AG04449 (cell line): ENCODE measurements at regions not wholly inside any gene's neighbourhood (a gene's known extent, or its start where the extent isn't known, plus 50 kb on each side); places are given as distances from the start of the nearest gene placed in this dataset.

ENCODE experiments used
- CTCF ChIA-PET: fragments of 350-600 bp; formaldehyde crosslinking; extraction: SDS; loops from one replicate; lab custom pipeline; 2021; ENCODE audit warnings: antibody characterized with exemption; lab: Yijun Ruan, JAX
- POLR2A ChIA-PET: fragments of 400-600, 350-600 bp; formaldehyde crosslinking; extraction: SDS; loops from one replicate; lab custom pipeline; 2020; ENCODE audit warnings: antibody characterized with exemption, inconsistent platforms; lab: Yijun Ruan, JAX
- DNase-seq: peaks from one replicate; pipeline ENCODE4 v3.0.0-alpha.2; 2010; ENCODE audit warnings: low read depth, low spot score
- H3K4me3 ChIP-seq: 2 replicates; pipeline ENCODE4 v1.5.1; 2011; ENCODE audit warnings: low read depth, mild to moderate bottlenecking, control low read depth, low read length
- CTCF ChIP-seq: IDR thresholded peaks from one replicate; pipeline ENCODE4 v1.5.1; 2011; ENCODE audit warnings: mild to moderate bottlenecking, moderate library complexity, low read length, control low read depth, inconsistent platforms; ENCODE audit not compliant: insufficient read depth; ENCODE audit errors: missing control alignments

GRCh38 chr1:105373681-105374080 lies 1624.0 kb downstream of the AMY1C start:
- no peak for DNase-seq
- no peak overlapping the region for H3K4me3 ChIP-seq
- TF ChIP-seq CTCF: no peak
- ChIA-PET POLR2A (no interaction called here), CTCF (no interaction called here)

- ChIA-PET POLR2A (no interaction called here), CTCF (no interaction called here)
- no peak overlapping the region for H3K4me3 ChIP-seq
- no peak for DNase-seq
- TF ChIP-seq CTCF: no peak
Measured at GRCh38 chr1:105386489-105386888, 1636.8 kb downstream of the AMY1C start.

- ChIA-PET POLR2A (no interaction called here), CTCF (no interaction called here)
- no peak for DNase-seq
- TF ChIP-seq CTCF: no peak
- H3K4me3 ChIP-seq: no peak overlapping the region
Measured at GRCh38 chr1:105396001-105396400, 1646.3 kb downstream of the AMY1C start.

- DNase-seq: no peak
- ChIA-PET CTCF (no interaction called here), POLR2A (no interaction called here)
Measured at GRCh38 chr1:105398909-105399308, 1649.2 kb downstream of the AMY1C start.

GRCh38 chr1:105399716-105400115 lies 1650.0 kb downstream of the AMY1C start:
- DNase-seq: no peak
- TF ChIP-seq CTCF: no peak
- POLR2A ChIA-PET: no interaction called here
- H3K4me3 ChIP-seq: no peak overlapping the region
- CTCF ChIA-PET: no interaction called here

More at GRCh38 chr1:105398909-105399308, 1649.2 kb downstream of the AMY1C start:
- TF ChIP-seq CTCF: no peak
- H3K4me3 ChIP-seq: no peak overlapping the region

- ChIA-PET POLR2A (no interaction called here), CTCF (no interaction called here)
- no peak overlapping the region for H3K4me3 ChIP-seq
- DNase-seq: no peak
- no peak for TF ChIP-seq CTCF
Measured at GRCh38 chr1:105416261-105416660, 1640.2 kb upstream of the PRMT6 start.
